K562 (cell line): ENCODE measurements at regions not wholly inside any gene's neighbourhood (a gene's known extent, or its start where the extent isn't known, plus 50 kb on each side); places are given as distances from the start of the nearest gene placed in this dataset.

Source experiments
- ATAC-seq: fragments of 200-7000 bp; cut with Tn5 transposase; 3 replicates; pipeline ENCODE4 v1.9.1; 2020; ENCODE audit warnings: moderate library complexity
- BruUV-seq: library from RNA; stranded (reverse); fragments of 400-500 nt; replicated peaks from 2 replicates; lab custom pipeline; 2021; lab: Mats Ljungman, UMichigan
- CTCF ChIA-PET: fragments of 300-600 bp; formaldehyde crosslinking; extraction: SDS; loops from one replicate; lab custom pipeline; 2021; ENCODE audit warnings: low intra/inter-chr PET ratio; lab: Yijun Ruan, JAX
- POLR2A ChIA-PET: fragments of 300-600, 350-650 bp; sonication (Branson Sonifier 250); formaldehyde crosslinking; extraction: SDS; loops from one replicate; lab custom pipeline; 2021; ENCODE audit warnings: antibody characterized with exemption, inconsistent platforms; lab: Yijun Ruan, JAX
- DNase-seq, 4 experiments: peaks; one replicate each; pipeline versions ENCODE4 v3.0.0 to v3.0.0-alpha.2; 2011 to 2018; ENCODE audit warnings: low spot score in 3 of 4, mixed read lengths in 3 of 4; ENCODE audit errors: extremely low read depth in 1 of 4
- FAIRE-seq: peaks from 2 replicates; lab custom pipeline; 2011; peaks lifted over from hg19 to GRCh38; lab: Jason Lieb, UNC
- H2AFZ ChIP-seq: 2 replicates; pipeline ENCODE4 v1.6.0; 2011; ENCODE audit warnings: low read depth, low read length, control low read depth, inconsistent platforms
- H3K27ac ChIP-seq: fragments of 200-600 bp; 3 replicates; pipeline ENCODE4 v1.8.0; 2011; ENCODE audit warnings: low read depth, mild to moderate bottlenecking, control low read depth, inconsistent platforms, low read length, moderate library complexity, mixed read lengths; ENCODE audit errors: extremely low read depth
- H3K27me3 ChIP-seq, 2 experiments: fragments of 300-600 bp in 1 of 2; 2 replicates in 1 of 2; 3 replicates in 1 of 2; pipeline versions ENCODE4 v1.6.0 to v1.8.0; 2011; ENCODE audit warnings: inconsistent platforms in 2 of 2, low read length in 2 of 2, mild to moderate bottlenecking in 1 of 2, mixed read lengths in 1 of 2, moderate library complexity in 1 of 2; ENCODE audit not compliant: control insufficient read depth in 2 of 2, insufficient read depth in 2 of 2
- H3K36me3 ChIP-seq: fragments of 300-600 bp; 3 replicates; pipeline ENCODE4 v1.8.0; 2011; ENCODE audit warnings: mild to moderate bottlenecking, low read length, inconsistent platforms; ENCODE audit not compliant: control insufficient read depth, insufficient read depth
- H3K4me1 ChIP-seq, 2 experiments: fragments of 200-600 bp in 1 of 2; replicated peaks in 1 of 2; 2 replicates in 1 of 2; 3 replicates in 1 of 2; pipeline versions ENCODE4 v1.5.1 to v1.8.0; 2011; ENCODE audit warnings: inconsistent platforms in 2 of 2, low read length in 2 of 2, mild to moderate bottlenecking in 1 of 2, mixed read lengths in 1 of 2, moderate library complexity in 1 of 2; ENCODE audit not compliant: control insufficient read depth in 2 of 2, insufficient read depth in 2 of 2
- H3K4me2 ChIP-seq: 2 replicates; pipeline ENCODE4 v1.6.1; 2011; ENCODE audit warnings: low read length, control low read depth, inconsistent platforms, mixed read lengths; ENCODE audit not compliant: insufficient read depth
- H3K4me3 ChIP-seq: fragments of 200-600 bp; sonication (generic), shearing (Covaris generic); 2 replicates; pipeline ENCODE4 v1.5.1; 2016; ENCODE audit warnings: control low read depth, inconsistent platforms
- H3K79me2 ChIP-seq: fragments of 200-600 bp; 3 replicates; pipeline ENCODE4 v1.8.0; 2011; ENCODE audit warnings: low read length, inconsistent platforms; ENCODE audit not compliant: control insufficient read depth, insufficient read depth
- H3K9ac ChIP-seq, 2 experiments: 2 replicates each; pipeline versions ENCODE4 v1.6.0 to v1.6.1; 2011; ENCODE audit warnings: low read depth in 2 of 2, low read length in 2 of 2, control low read depth in 1 of 2, inconsistent platforms in 1 of 2, mild to moderate bottlenecking in 1 of 2, mixed read lengths in 1 of 2; ENCODE audit not compliant: insufficient read depth in 1 of 2
- H3K9me1 ChIP-seq: one replicate; pipeline ENCODE4 v1.6.0; 2011; ENCODE audit warnings: inconsistent platforms, mild to moderate bottlenecking, low read length, moderate library complexity; ENCODE audit not compliant: control insufficient read depth, insufficient read depth
- H3K9me3 ChIP-seq: replicated peaks from 2 replicates; pipeline ENCODE4 v1.5.1; 2011; ENCODE audit warnings: low read depth, low read length, inconsistent platforms; ENCODE audit not compliant: control insufficient read depth, insufficient read depth
- H4K20me1 ChIP-seq: replicated peaks from 2 replicates; pipeline ENCODE4 v1.6.1; 2011; ENCODE audit warnings: low read length, inconsistent platforms, mixed read lengths; ENCODE audit not compliant: control insufficient read depth, insufficient read depth
- ETV5 ChIP-seq: sonication (generic); formaldehyde crosslinking; IDR thresholded peaks from 2 replicates; pipeline ENCODE4 v1.4.0; 2020; ENCODE audit warnings: low read depth, mild to moderate bottlenecking, missing genetic modification reagents
- GABPB1 ChIP-seq: sonication (generic); formaldehyde crosslinking; IDR thresholded peaks from 2 replicates; pipeline ENCODE4 v1.8.0; 2022; ENCODE audit warnings: mild to moderate bottlenecking, missing genetic modification reagents
- SMARCB1 ChIP-seq: IDR thresholded peaks from 2 replicates; pipeline ENCODE4 v1.6.1; 2011; ENCODE audit warnings: improper control_type of control experiment, low read depth; ENCODE audit not compliant: insufficient read length
- SMC3 ChIP-seq: conservative IDR thresholded peaks from 2 replicates; pipeline ENCODE4 v1.6.1; 2011; ENCODE audit warnings: low read depth, low read length, improper control_type of control experiment; ENCODE audit not compliant: insufficient read depth
- SRSF9 ChIP-seq: fragments of 200-400 bp; formaldehyde crosslinking; IDR thresholded peaks from 2 replicates; pipeline ENCODE4 v1.6.1; 2017; ENCODE audit warnings: low read depth, low read length, borderline replicate concordance
- TEAD4 ChIP-seq, 2 experiments: sonication (generic) in 1 of 2; formaldehyde crosslinking in 1 of 2; IDR thresholded peaks; 2 replicates each; pipeline versions ENCODE4 v1.6.1 to v1.8.0; 2012 to 2022; ENCODE audit warnings: borderline replicate concordance in 1 of 2, inconsistent platforms in 1 of 2, low read length in 1 of 2, mild to moderate bottlenecking in 1 of 2, missing genetic modification reagents in 1 of 2
- ZNF408 ChIP-seq: fragments of 250-450 bp; sonication (Bioruptor Pico); IDR thresholded peaks from 2 replicates; pipeline ENCODE4 v1.4.0; 2020; ENCODE audit warnings: low read depth, mild to moderate bottlenecking, moderate library complexity
- ZNF41 ChIP-seq: fragments of 250-450 bp; sonication (Bioruptor Pico); conservative IDR thresholded peaks from 2 replicates; pipeline ENCODE4 v1.4.0; 2020; ENCODE audit warnings: mild to moderate bottlenecking
- ZNF589 ChIP-seq: fragments of 200-800 bp; sonication (Bioruptor generic); IDR thresholded peaks from 2 replicates; pipeline ENCODE4 v1.6.1; 2016; ENCODE audit warnings: low read depth, missing genetic modification characterization, missing compliant biosample characterization
- ZNF707 ChIP-seq: fragments of 250-450 bp; sonication (Bioruptor Pico); conservative IDR thresholded peaks from 2 replicates; pipeline ENCODE4 v1.8.0; 2022; ENCODE audit warnings: inconsistent platforms, mild to moderate bottlenecking, moderate library complexity
- ZNF764 ChIP-seq: fragments of 250-450 bp; sonication (Bioruptor Pico); IDR thresholded peaks from 2 replicates; pipeline ENCODE4 v1.4.0; 2020; ENCODE audit warnings: low read depth, mild to moderate bottlenecking, moderate library complexity
- WGBS: fragments of 100-300 bp; shearing (Covaris generic); methylation state at CpG from one replicate; pipeline ENCODE4 v1.1.6; 2016; ENCODE audit warnings: low coverage, mixed read lengths; ENCODE audit not compliant: insufficient coverage; ENCODE audit errors: missing lambda C conversion rate; 5-methylcytosine and 5-hydroxymethylcytosine counted together
- in situ Hi-C: fragments of 300-500 bp; cut with MboI; formaldehyde crosslinking; loops from 4 replicates; pipeline ENCODE4 v1.15.0; 2018; ENCODE audit warnings: inconsistent platforms, mixed read lengths
- intact Hi-C: fragments of 100-400 bp; cut with micrococcal nuclease; formaldehyde crosslinking; loops from 2 replicates; pipeline ENCODE4 v1.14.2; 2022
- TF ChIP-seq, protein P1 (sequence below): fragments of 250-450 bp; sonication (Bioruptor Pico); IDR thresholded peaks from 2 replicates; pipeline ENCODE4 v1.8.0; 2021; ENCODE audit warnings: borderline replicate concordance, mild to moderate bottlenecking, moderate library complexity; ENCODE audit not compliant: poor library complexity, severe bottlenecking
- TF ChIP-seq, protein P2 (sequence below): fragments of 250-450 bp; sonication (Bioruptor Pico); IDR thresholded peaks from 2 replicates; pipeline ENCODE4 v1.4.0; 2020; ENCODE audit warnings: mild to moderate bottlenecking, moderate library complexity

DNA sequence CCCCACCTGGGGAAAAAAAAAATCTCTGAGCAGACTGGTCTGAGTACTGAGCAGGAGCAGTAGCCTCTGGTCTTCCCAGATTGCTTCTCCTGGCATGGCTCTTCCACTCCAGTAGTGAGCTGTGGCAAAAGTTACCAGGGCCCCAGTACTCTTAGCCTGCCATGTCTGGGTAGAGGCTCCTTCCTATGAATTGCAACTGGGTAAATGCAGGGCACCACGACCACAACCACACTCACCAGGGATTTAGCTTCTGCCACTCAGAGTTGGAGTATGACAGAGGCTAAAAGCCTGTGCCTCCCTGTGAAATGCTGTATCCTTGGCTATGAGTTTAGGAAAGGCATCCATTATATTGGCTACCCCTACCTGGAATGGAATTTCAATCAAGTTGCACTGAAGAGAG is 67.9 kb upstream of the CCDC54 start (continued):
- TF ChIP-seq ZNF589 (no peak), GABPB1 (no peak)
- TF ChIP-seq, protein P1, sequence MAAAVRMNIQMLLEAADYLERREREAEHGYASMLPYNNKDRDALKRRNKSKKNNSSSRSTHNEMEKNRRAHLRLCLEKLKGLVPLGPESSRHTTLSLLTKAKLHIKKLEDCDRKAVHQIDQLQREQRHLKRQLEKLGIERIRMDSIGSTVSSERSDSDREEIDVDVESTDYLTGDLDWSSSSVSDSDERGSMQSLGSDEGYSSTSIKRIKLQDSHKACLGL, result no peak

DNA sequence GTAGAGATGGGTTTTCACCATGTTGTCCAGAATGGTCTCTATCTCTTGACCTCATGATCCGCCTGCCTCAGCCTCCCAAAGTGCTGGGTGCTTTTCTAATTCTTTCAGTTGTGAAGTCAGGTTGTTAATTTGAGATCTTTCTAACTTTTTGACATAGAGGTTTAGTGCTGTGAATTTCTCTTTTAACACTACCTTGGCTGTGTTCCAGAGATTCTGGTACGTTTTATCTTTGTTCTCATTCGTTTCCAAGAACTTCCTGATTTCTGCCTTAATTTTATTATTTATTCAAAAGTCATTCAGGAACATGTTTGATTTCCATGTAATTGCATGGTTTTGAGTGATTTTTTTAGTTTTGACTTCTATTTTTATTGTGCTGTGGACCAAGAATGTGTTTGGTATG is 63.5 kb upstream of the CCDC54 start:
- Histone ChIP-seq H3K9ac (no peak overlapping the region), H3K9me3 (no peaks in the 10 kb centered on the region), H3K4me2 (no peak overlapping the region), H2AFZ (no peak overlapping the region), H4K20me1 (no peaks in the 10 kb centered on the region), H3K4me1 (no peaks in the 10 kb centered on the region), H3K27ac (no peak overlapping the region), H3K27me3 (peaks cover 0 to 4% of the 10 kb centered on the region in 2 experiments; a peak in 1 of 5 replicates), H3K9me1 (no peaks in the 10 kb centered on the region), H3K79me2 (no peaks in the 10 kb centered on the region), H3K4me3 (no peak overlapping the region), H3K36me3 (no peaks in the 10 kb centered on the region)
- ATAC-seq (no peak), DNase-seq (no peak), FAIRE-seq (no peak)
- BruUV-seq, result no TSS peak
- ChIA-PET POLR2A (no interaction called here), CTCF (no interaction called here)
- intact Hi-C loops, result no loop called here
- WGBS, result 0% methylated on average over 3 of the region's 3 CpGs
- in situ Hi-C loops, result no loop called here
- TF ChIP-seq ZNF707 (CRISPR knock-in tag) (no peak), SMARCB1 (no peak), ETV5 (no peak), TEAD4 (IDR thresholded peaks at IDR 0.05; ENCODE audit: low read length) (no peak), TEAD4 (CRISPR knock-in tag; IDR thresholded peaks at IDR 0.05; ENCODE audit: borderline replicate concordance) (no peak), ZNF408 (CRISPR knock-in tag) (no peak), SRSF9 (no peak), ZNF764 (CRISPR knock-in tag) (no peak), ZNF41 (CRISPR knock-in tag) (no peak), SMC3 (no peak)
- TF ChIP-seq, protein P2, sequence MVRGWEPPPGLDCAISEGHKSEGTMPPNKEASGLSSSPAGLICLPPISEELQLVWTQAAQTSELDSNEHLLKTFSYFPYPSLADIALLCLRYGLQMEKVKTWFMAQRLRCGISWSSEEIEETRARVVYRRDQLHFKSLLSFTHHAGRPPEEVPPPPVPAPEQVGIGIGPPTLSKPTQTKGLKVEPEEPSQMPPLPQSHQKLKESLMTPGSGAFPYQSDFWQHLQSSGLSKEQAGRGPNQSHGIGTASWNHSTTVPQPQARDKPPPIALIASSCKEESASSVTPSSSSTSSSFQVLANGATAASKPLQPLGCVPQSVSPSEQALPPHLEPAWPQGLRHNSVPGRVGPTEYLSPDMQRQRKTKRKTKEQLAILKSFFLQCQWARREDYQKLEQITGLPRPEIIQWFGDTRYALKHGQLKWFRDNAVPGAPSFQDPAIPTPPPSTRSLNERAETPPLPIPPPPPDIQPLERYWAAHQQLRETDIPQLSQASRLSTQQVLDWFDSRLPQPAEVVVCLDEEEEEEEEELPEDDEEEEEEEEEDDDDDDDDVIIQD (CRISPR knock-in tag), result no peak
